AG04450 (cell line): ENCODE measurements at regions not wholly inside any gene's neighbourhood (a gene's known extent, or its start where the extent isn't known, plus 50 kb on each side); places are given as distances from the start of the nearest gene placed in this dataset.

Source experiments
- CTCF ChIA-PET: fragments of 300-600, 350-600 bp; formaldehyde crosslinking; extraction: SDS; loops from one replicate; lab custom pipeline; 2022; ENCODE audit warnings: antibody characterized with exemption, inconsistent platforms; lab: Charles Lee
- POLR2A ChIA-PET: fragments of 350-600 bp; formaldehyde crosslinking; extraction: SDS; loops from one replicate; lab custom pipeline; 2021; ENCODE audit warnings: antibody characterized with exemption, inconsistent platforms; lab: Yijun Ruan, JAX
- DNase-seq: peaks from one replicate; pipeline ENCODE4 v3.0.0-alpha.2; 2011; ENCODE audit warnings: low read depth, low spot score
- H3K27ac ChIP-seq: one replicate; pipeline ENCODE4 v1.5.1; 2012; ENCODE audit warnings: low read depth, low read length, control low read depth
- H3K27me3 ChIP-seq: one replicate; pipeline ENCODE4 v1.6.0; 2012; ENCODE audit warnings: low read length; ENCODE audit not compliant: control insufficient read depth, insufficient read depth
- H3K4me3 ChIP-seq: 2 replicates; pipeline ENCODE4 v1.5.1; 2011; ENCODE audit warnings: mild to moderate bottlenecking, low read depth, low read length, control low read depth
- H3K9me3 ChIP-seq: 2 replicates; pipeline ENCODE4 v1.5.1; 2012; ENCODE audit warnings: low read length; ENCODE audit not compliant: control insufficient read depth, insufficient read depth
- CTCF ChIP-seq: IDR thresholded peaks from 2 replicates; pipeline ENCODE4 v1.5.1; 2011; ENCODE audit warnings: low read depth, low read length, control low read depth, inconsistent platforms

GRCh38 chr18:76098674-76099411 is 396.2 kb downstream of the ZNF516 start:
- Histone ChIP-seq H3K4me3 (no peak overlapping the region), H3K27me3 (no peaks in the 10 kb centered on the region), H3K27ac (no peak overlapping the region), H3K9me3 (peaks cover 19% of the 10 kb centered on the region)
- TF ChIP-seq CTCF, result no peak
- CTCF ChIA-PET, result no interaction called here
- POLR2A ChIA-PET, result no interaction called here
- DNase-seq, result no peak

- Histone ChIP-seq H3K27me3 (no peaks in the 10 kb centered on the region), H3K9me3 (peaks cover 47% of the 10 kb centered on the region), H3K27ac (no peak overlapping the region), H3K4me3 (no peak overlapping the region)
- TF ChIP-seq CTCF, result no peak
- DNase-seq, result no peak
- ChIA-PET CTCF (no interaction called here), POLR2A (no interaction called here)
Observed at GRCh38 chr18:76081536-76081935, 413.5 kb downstream of the ZNF516 start.

- Histone ChIP-seq H3K27me3 (no peaks in the 10 kb centered on the region), H3K4me3 (no peak overlapping the region), H3K27ac (no peak overlapping the region), H3K9me3 (peaks cover 48% of the 10 kb centered on the region)
- no peak for TF ChIP-seq CTCF
- no peak for DNase-seq
- POLR2A ChIA-PET, result no interaction called here
- CTCF ChIA-PET, result no interaction called here
Observed at GRCh38 chr18:76080430-76080829, 414.6 kb downstream of the ZNF516 start.

GRCh38 chr18:76075777-76076176 is 419.3 kb downstream of the ZNF516 start:
- Histone ChIP-seq H3K27me3 (no peaks in the 10 kb centered on the region), H3K4me3 (no peak overlapping the region), H3K27ac (no peak overlapping the region), H3K9me3 (peaks cover 25% of the 10 kb centered on the region)
- POLR2A ChIA-PET, result no interaction called here
- DNase-seq, result no peak
- TF ChIP-seq CTCF, result no peak
- CTCF ChIA-PET, result no interaction called here

GRCh38 chr18:76064998-76065397 is 430.0 kb downstream of the ZNF516 start:
- Histone ChIP-seq H3K27me3 (no peaks in the 10 kb centered on the region), H3K27ac (no peak overlapping the region), H3K4me3 (no peak overlapping the region), H3K9me3 (peaks cover 10% of the 10 kb centered on the region)
- TF ChIP-seq CTCF, result no peak
- DNase-seq, result no peak
- ChIA-PET CTCF (no interaction called here), POLR2A (no interaction called here)
